Stimulated activated CD4-positive, alpha-beta T cell treated with anti-CD3 and anti-CD28 coated beads, Interleukin-2, amount 100 ng/mL, for 48 hours (primary cell): ENCODE measurements at regions not wholly inside any gene's neighbourhood (a gene's known extent, or its start where the extent isn't known, plus 50 kb on each side); places are given as distances from the start of the nearest gene placed in this dataset.
"Not testable (repeated sequence)": the region's sequence is repeated elsewhere in the genome, so short reads cannot be mapped to it uniquely, and the experiment has no call there.

Source experiments
- DNase-seq, 2 donors: peaks; one replicate each; pipeline ENCODE4 v3.0.0-alpha.2; 2020

GRCh38 chr11:116698080-116698479, 74.7 kb downstream of the BUD13 start:
- no peak for DNase-seq

- DNase-seq = no peak
Observed at GRCh38 chr11:116697639-116698038, 75.1 kb downstream of the BUD13 start.

- DNase-seq = no peak
Observed at GRCh38 chr11:116697011-116697410, 75.8 kb downstream of the BUD13 start.

GRCh38 chr11:116696381-116696941, 76.3 kb downstream of the BUD13 start:
- DNase-seq = no peak

- no peak for DNase-seq
Observed at GRCh38 chr11:116695657-116696254, 77.0 kb downstream of the BUD13 start.

GRCh38 chr11:116694815-116695590, 77.8 kb downstream of the BUD13 start:
- DNase-seq = no peak

- DNase-seq = no peak
Observed at GRCh38 chr11:116694349-116694725, 78.5 kb downstream of the BUD13 start.

GRCh38 chr11:116693593-116694348, 79.0 kb downstream of the BUD13 start:
- DNase-seq = no peak

- DNase-seq = no peak
Observed at GRCh38 chr11:116693102-116693570, 79.7 kb downstream of the BUD13 start.

- DNase-seq = no peak
Observed at GRCh38 chr11:116692318-116693101, 80.3 kb downstream of the BUD13 start.

GRCh38 chr11:116691771-116692177, 81.0 kb downstream of the BUD13 start:
- DNase-seq = peak; percentile 47 to 71

GRCh38 chr11:116690611-116691010, 82.2 kb downstream of the BUD13 start:
- DNase-seq = no peak

GRCh38 chr11:116689413-116690127, 83.2 kb downstream of the BUD13 start:
- DNase-seq = no peak

- no peak for DNase-seq
Observed at GRCh38 chr11:116688202-116688540, 84.6 kb downstream of the BUD13 start.

- DNase-seq = no peak
Observed at GRCh38 chr11:116687458-116688201, 85.2 kb downstream of the BUD13 start.

- DNase-seq = no peak
Observed at GRCh38 chr11:116686866-116687265, 85.9 kb downstream of the BUD13 start.

- no peak for DNase-seq
Observed at GRCh38 chr11:116683982-116684381, 88.8 kb downstream of the BUD13 start.

GRCh38 chr11:116680349-116681125, 92.2 kb downstream of the BUD13 start:
- DNase-seq = no peak

- no peak for DNase-seq
Observed at GRCh38 chr11:116678887-116679286, 93.9 kb downstream of the BUD13 start.

GRCh38 chr11:116667318-116667717, 105.5 kb downstream of the BUD13 start:
- DNase-seq = not testable (repeated sequence)
